ENCODE measurements at regions not wholly inside any gene's neighbourhood (a gene's known extent, or its start where the extent isn't known, plus 50 kb on each side); places are given as distances from the start of the nearest gene placed in this dataset.

DNA sequence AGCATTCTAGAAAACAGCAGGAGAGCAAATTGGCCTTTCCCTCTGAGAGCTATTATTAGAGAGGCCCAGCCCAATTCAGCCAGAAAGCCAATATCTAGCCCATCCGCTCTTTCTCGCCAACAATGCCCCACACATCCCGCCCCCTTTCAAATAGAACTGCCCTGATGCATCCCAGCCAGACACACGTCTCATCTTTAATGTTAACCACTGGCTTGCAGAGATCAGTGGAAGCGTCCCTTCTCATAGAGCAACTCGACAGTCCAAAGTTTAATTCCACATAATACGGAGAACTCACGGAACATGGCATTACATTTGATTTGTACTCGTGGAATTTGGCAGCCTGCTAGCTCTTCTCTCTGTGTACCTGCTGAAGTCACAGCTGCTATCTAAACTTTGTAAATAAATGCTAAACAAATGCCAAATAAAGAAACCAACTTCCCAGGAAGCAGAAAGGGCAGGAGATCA, 304.4 kb downstream of the DHX15 start:
- WGBS, 2 donors = 74 to 82% methylated on average over 9 of the region's 9 CpGs
- no peak overlapping the region for H3K4me3 ChIP-seq (ENCODE audit: low read depth, poor library complexity, severe bottlenecking)
- TF ChIP-seq, protein P1, sequence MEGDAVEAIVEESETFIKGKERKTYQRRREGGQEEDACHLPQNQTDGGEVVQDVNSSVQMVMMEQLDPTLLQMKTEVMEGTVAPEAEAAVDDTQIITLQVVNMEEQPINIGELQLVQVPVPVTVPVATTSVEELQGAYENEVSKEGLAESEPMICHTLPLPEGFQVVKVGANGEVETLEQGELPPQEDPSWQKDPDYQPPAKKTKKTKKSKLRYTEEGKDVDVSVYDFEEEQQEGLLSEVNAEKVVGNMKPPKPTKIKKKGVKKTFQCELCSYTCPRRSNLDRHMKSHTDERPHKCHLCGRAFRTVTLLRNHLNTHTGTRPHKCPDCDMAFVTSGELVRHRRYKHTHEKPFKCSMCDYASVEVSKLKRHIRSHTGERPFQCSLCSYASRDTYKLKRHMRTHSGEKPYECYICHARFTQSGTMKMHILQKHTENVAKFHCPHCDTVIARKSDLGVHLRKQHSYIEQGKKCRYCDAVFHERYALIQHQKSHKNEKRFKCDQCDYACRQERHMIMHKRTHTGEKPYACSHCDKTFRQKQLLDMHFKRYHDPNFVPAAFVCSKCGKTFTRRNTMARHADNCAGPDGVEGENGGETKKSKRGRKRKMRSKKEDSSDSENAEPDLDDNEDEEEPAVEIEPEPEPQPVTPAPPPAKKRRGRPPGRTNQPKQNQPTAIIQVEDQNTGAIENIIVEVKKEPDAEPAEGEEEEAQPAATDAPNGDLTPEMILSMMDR (IDR thresholded peaks at IDR 0.05) = no peak
- TF ChIP-seq POLR2A (IDR thresholded peaks at IDR 0.05) = no peak
- intact Hi-C loops (cut with DNase I; ENCODE audit: low total_unique reads) = no loop called here
- DNase-seq (ENCODE audit: low spot score in 2 of 2) = no peak

DNA sequence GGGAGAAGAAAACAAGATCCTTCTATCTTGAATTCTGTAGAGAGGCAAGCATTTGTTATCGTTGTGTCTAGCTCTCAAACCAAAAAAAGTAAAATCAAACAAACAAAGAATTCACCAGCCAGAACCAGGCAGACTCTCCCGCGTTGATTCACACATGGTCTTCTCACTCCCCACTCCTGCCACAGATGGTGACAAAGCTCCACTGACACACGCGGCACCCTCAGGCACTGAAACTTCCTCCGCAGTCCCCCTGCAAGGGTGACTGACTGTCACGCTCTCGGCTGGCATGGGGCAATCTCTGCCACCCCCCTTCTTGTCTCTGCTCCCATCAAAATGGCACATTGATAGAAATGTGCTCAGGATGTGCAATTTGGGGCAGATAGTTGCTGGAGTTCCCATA, 304.9 kb downstream of the DHX15 start:
- TF ChIP-seq, protein P1 (IDR thresholded peaks at IDR 0.05) = no peak
- TF ChIP-seq POLR2A (IDR thresholded peaks at IDR 0.05) = no peak
- H3K4me3 ChIP-seq (ENCODE audit: low read depth, poor library complexity, severe bottlenecking) = no peak overlapping the region
- intact Hi-C loops (cut with DNase I; ENCODE audit: low total_unique reads) = no loop called here
- WGBS, 2 donors = 77 to 87% methylated on average over 8 of the region's 8 CpGs
- no peak for DNase-seq (ENCODE audit: low spot score in 2 of 2)

DNA sequence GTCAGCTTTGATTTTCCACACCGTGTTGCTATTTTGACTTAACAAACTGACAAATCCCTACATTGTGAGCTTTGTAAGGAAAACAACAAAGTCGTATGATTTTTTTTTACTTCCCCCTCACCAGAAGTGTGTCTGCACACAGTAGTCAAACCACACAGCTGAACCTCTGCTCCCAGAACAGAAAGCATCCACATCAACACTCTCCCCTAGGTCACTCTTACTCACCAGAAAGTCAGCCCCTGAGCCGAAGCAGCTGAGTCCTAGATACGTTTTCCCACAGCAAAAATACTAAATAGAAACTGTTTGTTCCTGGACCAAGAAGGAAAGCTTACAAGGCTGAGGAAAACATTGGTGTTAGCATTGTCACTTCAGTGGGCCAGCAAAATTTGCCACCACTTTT, 305.7 kb downstream of the DHX15 start:
- no peak overlapping the region for H3K4me3 ChIP-seq (ENCODE audit: low read depth, poor library complexity, severe bottlenecking)
- DNase-seq (ENCODE audit: low spot score in 2 of 2) = no peak
- 73 to 76% methylated on average over 4 of the region's 4 CpGs for WGBS, 2 donors
- TF ChIP-seq, protein P1 (IDR thresholded peaks at IDR 0.05) = no peak
- no peak for TF ChIP-seq POLR2A (IDR thresholded peaks at IDR 0.05)
- intact Hi-C loops (cut with DNase I; ENCODE audit: low total_unique reads) = no loop called here

DNA sequence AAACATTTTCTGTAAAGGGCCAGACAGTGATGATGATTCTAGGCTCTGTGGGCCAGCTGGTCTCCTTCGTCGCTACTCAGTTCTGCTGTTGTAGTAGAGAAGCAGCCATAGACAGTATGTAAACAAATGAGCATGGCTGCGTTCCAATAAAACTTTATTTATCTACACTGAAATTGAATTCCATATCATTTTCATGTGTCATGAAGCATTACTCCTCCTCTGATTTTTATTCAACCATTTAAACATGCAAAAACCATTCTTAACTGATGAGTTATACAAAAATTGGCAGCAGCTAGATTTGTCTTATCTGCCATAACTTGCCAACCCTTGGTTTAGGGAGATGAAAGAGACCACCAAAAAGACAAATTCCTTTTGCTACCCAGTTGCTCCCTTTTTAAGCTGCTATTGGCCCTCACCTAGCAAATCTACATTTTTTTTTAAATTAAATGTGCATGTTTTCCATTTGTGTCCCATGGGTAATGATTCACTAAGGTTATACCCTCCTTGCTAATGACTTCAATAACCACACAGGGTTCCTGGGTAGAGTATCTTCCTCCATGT, 309.9 kb downstream of the DHX15 start:
- no peak for DNase-seq (ENCODE audit: low spot score in 2 of 2)
- WGBS, 2 donors = 79 to 85% methylated on average over 3 of the region's 3 CpGs
- no peak overlapping the region for H3K4me3 ChIP-seq (ENCODE audit: low read depth, poor library complexity, severe bottlenecking)
- intact Hi-C loops (cut with DNase I; ENCODE audit: low total_unique reads) = no loop called here
- TF ChIP-seq POLR2A (IDR thresholded peaks at IDR 0.05) = no peak
- TF ChIP-seq, protein P1 (IDR thresholded peaks at IDR 0.05) = no peak

DNA sequence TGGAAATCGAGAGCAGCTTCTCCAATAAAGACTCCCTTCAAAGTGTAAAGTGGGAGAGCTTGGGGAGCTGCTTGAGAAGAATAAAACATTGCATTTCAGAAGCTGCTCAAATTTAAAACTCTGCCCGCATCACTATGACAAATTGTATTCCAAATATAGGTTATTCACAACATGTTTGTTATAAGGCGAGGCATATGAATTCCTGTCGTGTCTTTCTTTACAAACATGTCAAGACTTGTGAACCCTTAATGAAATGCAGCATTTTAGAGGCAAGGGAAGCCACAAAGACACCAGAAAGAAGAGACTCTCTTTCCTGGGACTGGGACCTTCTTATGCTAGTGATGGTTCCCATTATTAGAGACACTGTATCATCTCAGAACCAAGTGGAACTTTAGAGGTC, 311.2 kb downstream of the DHX15 start:
- TF ChIP-seq, protein P1 (IDR thresholded peaks at IDR 0.05) = no peak
- TF ChIP-seq POLR2A (IDR thresholded peaks at IDR 0.05) = no peak
- 53 to 58% methylated on average over 4 of the region's 4 CpGs for WGBS, 2 donors
- intact Hi-C loops (cut with DNase I; ENCODE audit: low total_unique reads) = no loop called here

More for the DNA sequence above, 311.2 kb downstream of the DHX15 start:
- DNase-seq (ENCODE audit: low spot score in 2 of 2) = no peak
- no peak overlapping the region for H3K4me3 ChIP-seq (ENCODE audit: low read depth, poor library complexity, severe bottlenecking)
